SJSA1 (cell line): ENCODE measurements at regions not wholly inside any gene's neighbourhood (a gene's known extent, or its start where the extent isn't known, plus 50 kb on each side); places are given as distances from the start of the nearest gene placed in this dataset.
A peak's percentile ranks its signal among the peaks of the same experiment; 100 is the strongest.

ENCODE experiments used
- DNase-seq, 2 experiments: peaks; one replicate each; pipeline ENCODE4 v3.0.0-alpha.2; 2015 to 2020; ENCODE audit warnings: low spot score in 2 of 2, low read depth in 1 of 2
- H3K27ac ChIP-seq: fragments of 250-450 bp; sonication (Bioruptor Pico); 2 replicates; pipeline ENCODE4 v1.5.1; 2020; ENCODE audit warnings: mild to moderate bottlenecking, moderate library complexity
- H3K27me3 ChIP-seq: fragments of 250-450 bp; sonication (Bioruptor Pico); replicated peaks from 2 replicates; pipeline ENCODE4 v1.5.1; 2020; ENCODE audit warnings: mild to moderate bottlenecking, moderate library complexity
- H3K36me3 ChIP-seq: fragments of 250-450 bp; sonication (Bioruptor Pico); 2 replicates; pipeline ENCODE4 v1.5.1; 2020; ENCODE audit warnings: mild to moderate bottlenecking
- H3K4me1 ChIP-seq: fragments of 250-450 bp; sonication (Bioruptor Pico); replicated peaks from 2 replicates; pipeline ENCODE4 v1.6.1; 2021; ENCODE audit warnings: mild to moderate bottlenecking
- H3K4me3 ChIP-seq: fragments of 250-450 bp; sonication (Bioruptor Pico); 2 replicates; pipeline ENCODE4 v1.5.1; 2020; ENCODE audit warnings: mild to moderate bottlenecking
- H3K9me3 ChIP-seq: fragments of 250-450 bp; sonication (Bioruptor Pico); replicated peaks from 2 replicates; pipeline ENCODE4 v1.5.1; 2020; ENCODE audit warnings: mild to moderate bottlenecking

- no peak overlapping the region for H3K27ac ChIP-seq
- no peaks in the 10 kb centered on the region for H3K27me3 ChIP-seq
- no peaks in the 10 kb centered on the region for H3K36me3 ChIP-seq
- H3K4me1 ChIP-seq, result no peaks in the 10 kb centered on the region
- no peaks in the 10 kb centered on the region for H3K9me3 ChIP-seq
- DNase-seq, result no peak
- H3K4me3 ChIP-seq, result no peak overlapping the region
These were observed 135.9 kb upstream of the KIRREL3 start for GRCh38 chr11:127136438-127136837.

- Histone ChIP-seq H3K27me3 (no peaks in the 10 kb centered on the region), H3K4me1 (no peaks in the 10 kb centered on the region), H3K27ac (no peak overlapping the region), H3K36me3 (no peaks in the 10 kb centered on the region), H3K4me3 (no peak overlapping the region), H3K9me3 (no peaks in the 10 kb centered on the region)
- no peak for DNase-seq
These were observed 134.7 kb upstream of the KIRREL3 start for GRCh38 chr11:127135256-127135655.

- no peak overlapping the region for H3K27ac ChIP-seq
- no peaks in the 10 kb centered on the region for H3K27me3 ChIP-seq
- no peak for DNase-seq
- no peaks in the 10 kb centered on the region for H3K9me3 ChIP-seq
- H3K36me3 ChIP-seq, result no peaks in the 10 kb centered on the region
- H3K4me3 ChIP-seq, result no peak overlapping the region
- no peaks in the 10 kb centered on the region for H3K4me1 ChIP-seq
These were observed 132.5 kb upstream of the KIRREL3 start for GRCh38 chr11:127133061-127133460.

- no peak overlapping the region for H3K27ac ChIP-seq
- no peaks in the 10 kb centered on the region for H3K4me1 ChIP-seq
- H3K4me3 ChIP-seq, result no peak overlapping the region
- H3K27me3 ChIP-seq, result no peaks in the 10 kb centered on the region
- DNase-seq, result no peak
- no peaks in the 10 kb centered on the region for H3K9me3 ChIP-seq
- H3K36me3 ChIP-seq, result no peaks in the 10 kb centered on the region
These were observed 129.8 kb upstream of the KIRREL3 start for GRCh38 chr11:127130321-127130720.

GRCh38 chr11:127126986-127127385 lies 126.4 kb upstream of the KIRREL3 start:
- Histone ChIP-seq H3K4me1 (no peaks in the 10 kb centered on the region), H3K4me3 (no peak overlapping the region), H3K9me3 (no peaks in the 10 kb centered on the region), H3K36me3 (no peaks in the 10 kb centered on the region), H3K27ac (no peak overlapping the region), H3K27me3 (no peaks in the 10 kb centered on the region)
- DNase-seq, result peak in 1 of 2 experiments; percentile 44

GRCh38 chr11:127119356-127119755 lies 118.8 kb upstream of the KIRREL3 start:
- DNase-seq, result no peak
- no peaks in the 10 kb centered on the region for H3K9me3 ChIP-seq
- H3K27ac ChIP-seq, result no peak overlapping the region
- H3K4me1 ChIP-seq, result no peaks in the 10 kb centered on the region
- H3K36me3 ChIP-seq, result no peaks in the 10 kb centered on the region
- H3K4me3 ChIP-seq, result no peak overlapping the region
- H3K27me3 ChIP-seq, result no peaks in the 10 kb centered on the region

GRCh38 chr11:127118811-127119210 lies 118.2 kb upstream of the KIRREL3 start:
- H3K27ac ChIP-seq, result no peak overlapping the region
- no peak for DNase-seq
- no peaks in the 10 kb centered on the region for H3K36me3 ChIP-seq
- no peaks in the 10 kb centered on the region for H3K27me3 ChIP-seq
- H3K4me1 ChIP-seq, result no peaks in the 10 kb centered on the region
- H3K4me3 ChIP-seq, result no peak overlapping the region
- H3K9me3 ChIP-seq, result no peaks in the 10 kb centered on the region

GRCh38 chr11:127117231-127117739 lies 116.7 kb upstream of the KIRREL3 start:
- no peaks in the 10 kb centered on the region for H3K27me3 ChIP-seq

GRCh38 chr11:127115844-127116243 lies 115.3 kb upstream of the KIRREL3 start:
- Histone ChIP-seq H3K4me1 (no peaks in the 10 kb centered on the region), H3K27me3 (no peaks in the 10 kb centered on the region; the same call in 1 of the 2 replicates)
- DNase-seq, result no peak

More at GRCh38 chr11:127117231-127117739, 116.7 kb upstream of the KIRREL3 start:
- Histone ChIP-seq H3K9me3 (no peaks in the 10 kb centered on the region), H3K4me1 (no peaks in the 10 kb centered on the region), H3K4me3 (no peak overlapping the region), H3K27ac (no peak overlapping the region), H3K36me3 (no peaks in the 10 kb centered on the region)
- DNase-seq, result no peak

GRCh38 chr11:127114035-127114434 lies 113.5 kb upstream of the KIRREL3 start:
- no peak for DNase-seq
- Histone ChIP-seq H3K9me3 (no peaks in the 10 kb centered on the region), H3K36me3 (no peaks in the 10 kb centered on the region), H3K27ac (no peak overlapping the region), H3K4me3 (no peak overlapping the region), H3K4me1 (no peaks in the 10 kb centered on the region), H3K27me3 (no peaks in the 10 kb centered on the region; the same call in 1 of the 2 replicates)

More at GRCh38 chr11:127115844-127116243, 115.3 kb upstream of the KIRREL3 start:
- Histone ChIP-seq H3K36me3 (no peaks in the 10 kb centered on the region), H3K27ac (no peak overlapping the region), H3K9me3 (no peaks in the 10 kb centered on the region), H3K4me3 (no peak overlapping the region)

GRCh38 chr11:127110542-127110941 lies 110.0 kb upstream of the KIRREL3 start:
- Histone ChIP-seq H3K9me3 (no peaks in the 10 kb centered on the region), H3K27ac (no peak overlapping the region), H3K4me1 (no peaks in the 10 kb centered on the region), H3K4me3 (no peak overlapping the region), H3K27me3 (no peaks in the 10 kb centered on the region; the same call in 1 of the 2 replicates), H3K36me3 (no peaks in the 10 kb centered on the region)
- DNase-seq, result no peak

GRCh38 chr11:127109796-127110480 lies 109.4 kb upstream of the KIRREL3 start:
- H3K27ac ChIP-seq, result no peak overlapping the region
- H3K36me3 ChIP-seq, result no peaks in the 10 kb centered on the region
- DNase-seq, result no peak
- no peaks in the 10 kb centered on the region for H3K4me1 ChIP-seq
- H3K4me3 ChIP-seq, result no peak overlapping the region
- H3K27me3 ChIP-seq, result no peaks in the 10 kb centered on the region; the same call in 1 of the 2 replicates
- H3K9me3 ChIP-seq, result no peaks in the 10 kb centered on the region

GRCh38 chr11:127108838-127109237 lies 108.3 kb upstream of the KIRREL3 start:
- H3K36me3 ChIP-seq, result no peaks in the 10 kb centered on the region
- no peaks in the 10 kb centered on the region; the same call in 1 of the 2 replicates for H3K27me3 ChIP-seq
- no peak for DNase-seq
- no peaks in the 10 kb centered on the region for H3K9me3 ChIP-seq
- no peaks in the 10 kb centered on the region for H3K4me1 ChIP-seq
- no peak overlapping the region for H3K4me3 ChIP-seq
- no peak overlapping the region for H3K27ac ChIP-seq

- Histone ChIP-seq H3K4me3 (no peak overlapping the region), H3K9me3 (no peaks in the 10 kb centered on the region), H3K27me3 (no peaks in the 10 kb centered on the region; the same call in 1 of the 2 replicates), H3K36me3 (no peaks in the 10 kb centered on the region), H3K4me1 (no peaks in the 10 kb centered on the region), H3K27ac (no peak overlapping the region)
- DNase-seq, result no peak
These were observed 106.4 kb upstream of the KIRREL3 start for GRCh38 chr11:127106938-127107337.
